K562 (cell line): ENCODE measurements at regions not wholly inside any gene's neighbourhood (a gene's known extent, or its start where the extent isn't known, plus 50 kb on each side); places are given as distances from the start of the nearest gene placed in this dataset.

Experiments used
- ATAC-seq: fragments of 200-7000 bp; cut with Tn5 transposase; 3 replicates; pipeline ENCODE4 v1.9.1; 2020; ENCODE audit warnings: moderate library complexity
- BruUV-seq: library from RNA; stranded (reverse); fragments of 400-500 nt; replicated peaks from 2 replicates; lab custom pipeline; 2021; lab: Mats Ljungman, UMichigan
- CTCF ChIA-PET: fragments of 300-600 bp; formaldehyde crosslinking; extraction: SDS; loops from one replicate; lab custom pipeline; 2021; ENCODE audit warnings: low intra/inter-chr PET ratio; lab: Yijun Ruan, JAX
- POLR2A ChIA-PET: fragments of 300-600, 350-650 bp; sonication (Branson Sonifier 250); formaldehyde crosslinking; extraction: SDS; loops from one replicate; lab custom pipeline; 2021; ENCODE audit warnings: antibody characterized with exemption, inconsistent platforms; lab: Yijun Ruan, JAX
- DNase-seq, 4 experiments: peaks; one replicate each; pipeline versions ENCODE4 v3.0.0 to v3.0.0-alpha.2; 2011 to 2018; ENCODE audit warnings: low spot score in 3 of 4, mixed read lengths in 3 of 4; ENCODE audit errors: extremely low read depth in 1 of 4
- FAIRE-seq: peaks from 2 replicates; lab custom pipeline; 2011; peaks lifted over from hg19 to GRCh38; lab: Jason Lieb, UNC
- H2AFZ ChIP-seq: 2 replicates; pipeline ENCODE4 v1.6.0; 2011; ENCODE audit warnings: low read depth, low read length, control low read depth, inconsistent platforms
- H3K27ac ChIP-seq: fragments of 200-600 bp; 3 replicates; pipeline ENCODE4 v1.8.0; 2011; ENCODE audit warnings: low read depth, mild to moderate bottlenecking, control low read depth, inconsistent platforms, low read length, moderate library complexity, mixed read lengths; ENCODE audit errors: extremely low read depth
- H3K27me3 ChIP-seq, 2 experiments: fragments of 300-600 bp in 1 of 2; 2 replicates in 1 of 2; 3 replicates in 1 of 2; pipeline versions ENCODE4 v1.6.0 to v1.8.0; 2011; ENCODE audit warnings: inconsistent platforms in 2 of 2, low read length in 2 of 2, mild to moderate bottlenecking in 1 of 2, mixed read lengths in 1 of 2, moderate library complexity in 1 of 2; ENCODE audit not compliant: control insufficient read depth in 2 of 2, insufficient read depth in 2 of 2
- H3K36me3 ChIP-seq: fragments of 300-600 bp; 3 replicates; pipeline ENCODE4 v1.8.0; 2011; ENCODE audit warnings: mild to moderate bottlenecking, low read length, inconsistent platforms; ENCODE audit not compliant: control insufficient read depth, insufficient read depth
- H3K4me1 ChIP-seq, 2 experiments: fragments of 200-600 bp in 1 of 2; replicated peaks in 1 of 2; 2 replicates in 1 of 2; 3 replicates in 1 of 2; pipeline versions ENCODE4 v1.5.1 to v1.8.0; 2011; ENCODE audit warnings: inconsistent platforms in 2 of 2, low read length in 2 of 2, mild to moderate bottlenecking in 1 of 2, mixed read lengths in 1 of 2, moderate library complexity in 1 of 2; ENCODE audit not compliant: control insufficient read depth in 2 of 2, insufficient read depth in 2 of 2
- H3K4me2 ChIP-seq: 2 replicates; pipeline ENCODE4 v1.6.1; 2011; ENCODE audit warnings: low read length, control low read depth, inconsistent platforms, mixed read lengths; ENCODE audit not compliant: insufficient read depth
- H3K4me3 ChIP-seq: fragments of 200-600 bp; sonication (generic), shearing (Covaris generic); 2 replicates; pipeline ENCODE4 v1.5.1; 2016; ENCODE audit warnings: control low read depth, inconsistent platforms
- H3K79me2 ChIP-seq: fragments of 200-600 bp; 3 replicates; pipeline ENCODE4 v1.8.0; 2011; ENCODE audit warnings: low read length, inconsistent platforms; ENCODE audit not compliant: control insufficient read depth, insufficient read depth
- H3K9ac ChIP-seq, 2 experiments: 2 replicates each; pipeline versions ENCODE4 v1.6.0 to v1.6.1; 2011; ENCODE audit warnings: low read depth in 2 of 2, low read length in 2 of 2, control low read depth in 1 of 2, inconsistent platforms in 1 of 2, mild to moderate bottlenecking in 1 of 2, mixed read lengths in 1 of 2; ENCODE audit not compliant: insufficient read depth in 1 of 2
- H3K9me1 ChIP-seq: one replicate; pipeline ENCODE4 v1.6.0; 2011; ENCODE audit warnings: inconsistent platforms, mild to moderate bottlenecking, low read length, moderate library complexity; ENCODE audit not compliant: control insufficient read depth, insufficient read depth
- H3K9me3 ChIP-seq: replicated peaks from 2 replicates; pipeline ENCODE4 v1.5.1; 2011; ENCODE audit warnings: low read depth, low read length, inconsistent platforms; ENCODE audit not compliant: control insufficient read depth, insufficient read depth
- H4K20me1 ChIP-seq: replicated peaks from 2 replicates; pipeline ENCODE4 v1.6.1; 2011; ENCODE audit warnings: low read length, inconsistent platforms, mixed read lengths; ENCODE audit not compliant: control insufficient read depth, insufficient read depth
- ARID4B ChIP-seq: sonication (generic); formaldehyde crosslinking; IDR thresholded peaks from 2 replicates; pipeline ENCODE4 v1.8.0; 2022; ENCODE audit warnings: mild to moderate bottlenecking, missing genetic modification reagents
- BHLHE40 ChIP-seq: IDR thresholded peaks from 2 replicates; pipeline ENCODE4 v1.6.1; 2011; ENCODE audit warnings: low read length, improper control_type of control experiment
- CCNT2 ChIP-seq: IDR thresholded peaks from 2 replicates; pipeline ENCODE4 v1.6.1; 2011; ENCODE audit warnings: borderline replicate concordance, low read depth, mild to moderate bottlenecking, moderate library complexity, mixed read lengths, low read length; ENCODE audit not compliant: insufficient read length; ENCODE audit errors: extremely low read depth
- FOSL1 ChIP-seq: fragments of 200-800 bp; sonication (Bioruptor generic); conservative IDR thresholded peaks from 2 replicates; pipeline ENCODE4 v1.6.1; 2016; ENCODE audit warnings: missing genetic modification characterization, missing compliant biosample characterization
- HEY1 ChIP-seq: fragments of 250-450 bp; sonication (Bioruptor Pico); IDR thresholded peaks from 2 replicates; pipeline ENCODE4 v1.5.0; 2020; ENCODE audit warnings: mild to moderate bottlenecking, moderate library complexity, borderline replicate concordance
- MLLT1 ChIP-seq, 2 experiments: fragments of 450-650 bp; IDR thresholded peaks; 2 replicates each; pipeline ENCODE4 v1.6.1; 2016
- PHF20 ChIP-seq: fragments of 450-650 bp; IDR thresholded peaks from 2 replicates; pipeline ENCODE4 v1.6.1; 2018; ENCODE audit not compliant: partially characterized antibody
- RBM17 ChIP-seq: fragments of 200-400 bp; formaldehyde crosslinking; IDR thresholded peaks from 2 replicates; pipeline ENCODE4 v1.6.1; 2017; ENCODE audit warnings: low read depth, mild to moderate bottlenecking, low read length, borderline replicate concordance
- SLC30A9 ChIP-seq: fragments of 250-450 bp; sonication (Bioruptor Pico); IDR thresholded peaks from 2 replicates; pipeline ENCODE4 v1.8.0; 2022; ENCODE audit warnings: mild to moderate bottlenecking, moderate library complexity
- ZBTB43 ChIP-seq: sonication (generic); formaldehyde crosslinking; IDR thresholded peaks from 2 replicates; pipeline ENCODE4 v1.8.0; 2023; ENCODE audit warnings: mild to moderate bottlenecking, missing genetic modification reagents
- ZFP30 ChIP-seq: fragments of 250-450 bp; sonication (Bioruptor Pico); IDR thresholded peaks from 2 replicates; pipeline ENCODE4 v1.8.0; 2022; ENCODE audit warnings: moderate library complexity, mild to moderate bottlenecking, inconsistent platforms, borderline replicate concordance
- ZNF589 ChIP-seq: fragments of 200-800 bp; sonication (Bioruptor generic); IDR thresholded peaks from 2 replicates; pipeline ENCODE4 v1.6.1; 2016; ENCODE audit warnings: low read depth, missing genetic modification characterization, missing compliant biosample characterization
- WGBS: fragments of 100-300 bp; shearing (Covaris generic); methylation state at CpG from one replicate; pipeline ENCODE4 v1.1.6; 2016; ENCODE audit warnings: low coverage, mixed read lengths; ENCODE audit not compliant: insufficient coverage; ENCODE audit errors: missing lambda C conversion rate; 5-methylcytosine and 5-hydroxymethylcytosine counted together
- in situ Hi-C: fragments of 300-500 bp; cut with MboI; formaldehyde crosslinking; loops from 4 replicates; pipeline ENCODE4 v1.15.0; 2018; ENCODE audit warnings: inconsistent platforms, mixed read lengths
- intact Hi-C: fragments of 100-400 bp; cut with micrococcal nuclease; formaldehyde crosslinking; loops from 2 replicates; pipeline ENCODE4 v1.14.2; 2022

GRCh38 chr10:8637640-8638039 is 583.2 kb downstream of the GATA3 start:
- Histone ChIP-seq H3K4me2 (no peak overlapping the region), H3K79me2 (no peaks in the 10 kb centered on the region), H2AFZ (no peak overlapping the region), H3K9ac (no peak overlapping the region), H3K27me3 (no peaks in the 10 kb centered on the region), H3K4me1 (no peaks in the 10 kb centered on the region), H3K4me3 (no peak overlapping the region), H3K36me3 (no peaks in the 10 kb centered on the region), H3K27ac (no peak overlapping the region), H3K9me3 (no peaks in the 10 kb centered on the region), H4K20me1 (no peaks in the 10 kb centered on the region)
- POLR2A ChIA-PET, result no interaction called here
- ATAC-seq (no peak), DNase-seq (no peak), FAIRE-seq (no peak)
- in situ Hi-C loops, result no loop called here
- BruUV-seq, result no TSS peak
- intact Hi-C loops, result no loop called here
- WGBS, result 0% methylated on average over 4 of the region's 4 CpGs
- no peak for TF ChIP-seq HEY1 (CRISPR knock-in tag)
- TF ChIP-seq RBM17, result no peak
- TF ChIP-seq FOSL1, result no peak
- no peak for TF ChIP-seq SLC30A9 (CRISPR knock-in tag)
- TF ChIP-seq PHF20, result no peak
- TF ChIP-seq ZFP30 (CRISPR knock-in tag), result no peak
- no peak for TF ChIP-seq BHLHE40
- no peak for TF ChIP-seq ZBTB43 (CRISPR knock-in tag)
- TF ChIP-seq ARID4B (CRISPR knock-in tag), result no peak
- TF ChIP-seq MLLT1 (IDR thresholded peaks at IDR 0.05), result no peak
- no peak for TF ChIP-seq CCNT2
- no peak for TF ChIP-seq ZNF589 (CRISPR knock-in tag)
- TF ChIP-seq, all 486 proteins: peak for 0
- CTCF ChIA-PET, result no interaction called here
- no peaks in the 10 kb centered on the region for H3K9me1 ChIP-seq
